Cardiac septum (tissue), 1 donor: ENCODE measurements at regions not wholly inside any gene's neighbourhood (a gene's known extent, or its start where the extent isn't known, plus 50 kb on each side); places are given as distances from the start of the nearest gene placed in this dataset.

ENCODE experiments used
- DNase-seq: peaks from one replicate; pipeline ENCODE4 v3.0.0-alpha.2; 2020; ENCODE audit warnings: low spot score
- intact Hi-C: fragments of 100-400 bp; cut with DNase I; formaldehyde crosslinking; loops from one replicate; pipeline ENCODE4 v1.14.0; 2022
- donor health status: DM: no; HTN: no; CAD: no.

DNA sequence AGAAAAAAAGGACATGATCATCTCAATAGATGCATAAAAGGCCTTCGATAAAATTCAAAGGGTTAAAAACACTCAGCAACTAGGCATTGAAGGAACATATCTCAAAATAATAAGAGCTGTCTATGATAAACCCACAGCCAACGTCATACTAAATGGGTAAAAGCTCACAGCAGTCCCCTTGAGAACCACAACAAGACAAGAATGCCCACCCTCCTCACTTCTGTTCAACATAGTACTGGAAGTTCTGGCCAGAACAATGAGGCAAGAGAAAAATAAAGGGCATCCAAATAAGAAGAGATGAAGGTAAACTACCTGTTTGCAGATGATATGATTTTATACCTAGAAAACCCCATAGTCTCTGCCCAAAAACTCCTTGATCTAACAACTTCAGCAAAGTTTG is 619.7 kb upstream of the LMCD1 start:
- DNase-seq: no peak
- intact Hi-C loops: no loop called here

DNA sequence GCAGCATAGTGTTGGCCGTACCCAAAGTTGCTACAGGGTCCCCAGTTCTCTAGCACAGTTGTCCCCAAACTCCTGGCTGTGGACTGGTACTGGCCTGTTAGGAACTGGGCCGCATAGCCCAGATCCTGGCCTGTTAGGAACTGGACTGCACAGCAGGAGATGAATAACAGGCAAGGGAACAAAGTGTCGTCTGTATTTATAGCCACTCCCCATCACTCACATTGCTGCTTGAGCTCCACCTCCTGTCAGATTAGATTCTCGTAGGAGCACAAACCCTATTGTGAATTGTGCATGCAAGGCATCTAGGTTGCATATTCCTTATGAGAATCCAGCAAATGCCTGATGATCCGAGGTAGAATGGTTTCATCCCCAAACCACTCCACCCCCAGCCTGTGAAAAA is 604.0 kb upstream of the LMCD1 start:
- intact Hi-C loops: no loop called here
- DNase-seq: no peak

GRCh38 chr3:7913283-7913682 is 588.3 kb upstream of the LMCD1 start:
- intact Hi-C loops: no loop called here
- DNase-seq: no peak

DNA sequence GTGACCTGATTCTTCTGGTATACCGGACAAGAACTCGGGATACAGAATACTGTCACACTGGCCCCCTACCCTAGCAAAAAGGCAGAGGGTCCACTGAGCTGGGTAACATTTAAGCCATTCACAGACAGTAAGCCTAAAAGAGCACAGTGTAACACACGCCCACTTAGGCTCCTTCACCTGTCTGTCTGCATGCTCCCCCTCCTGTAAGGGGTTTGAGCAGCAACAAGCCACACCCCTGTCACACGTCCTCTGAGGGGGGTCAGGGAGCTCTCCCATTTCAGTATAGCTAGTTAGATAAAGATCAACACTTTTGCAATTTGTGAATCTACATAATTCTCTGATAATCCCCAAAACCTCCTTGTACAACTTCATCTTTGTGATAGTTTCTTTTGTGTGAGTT is 586.3 kb upstream of the LMCD1 start:
- DNase-seq: no peak
- intact Hi-C loops: no loop called here

DNA sequence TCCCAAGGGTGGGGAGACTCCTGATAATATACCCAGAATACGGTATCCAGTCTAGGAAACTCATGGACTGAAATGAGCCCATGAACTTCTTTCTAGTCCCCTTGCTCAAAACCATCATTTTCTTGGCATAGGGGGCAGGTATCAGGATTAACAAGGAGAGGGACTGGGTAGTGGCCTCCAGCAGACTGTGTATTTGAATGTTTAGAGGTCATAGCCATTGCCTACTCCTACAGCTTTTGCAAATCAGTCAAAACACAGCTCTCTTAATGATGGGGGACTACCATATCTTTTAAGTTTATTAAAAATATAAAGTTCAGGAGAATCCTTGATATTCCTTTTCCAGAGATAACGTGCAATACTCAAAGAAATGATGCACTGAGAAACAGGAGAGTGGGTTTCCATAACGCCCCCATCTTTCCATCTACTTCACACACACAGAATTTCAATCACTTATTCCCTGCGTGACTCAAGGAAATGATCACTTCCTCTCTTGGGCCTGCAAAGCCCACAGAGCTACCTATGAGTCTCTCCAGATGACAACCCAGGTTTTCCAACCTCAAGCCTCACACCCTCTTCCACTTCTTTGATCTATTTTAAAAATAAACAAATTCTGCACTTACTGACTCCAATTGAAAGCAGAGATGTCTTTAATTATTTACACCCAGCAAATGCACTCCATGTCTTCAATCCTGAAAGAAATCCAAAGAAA is 584.0 kb upstream of the LMCD1 start:
- DNase-seq: no peak

GRCh38 chr3:7920211-7920610 is 581.4 kb upstream of the LMCD1 start:
- DNase-seq: no peak
- intact Hi-C loops: no loop called here

More for the DNA sequence above, 584.0 kb upstream of the LMCD1 start:
- intact Hi-C loops: no loop called here

DNA sequence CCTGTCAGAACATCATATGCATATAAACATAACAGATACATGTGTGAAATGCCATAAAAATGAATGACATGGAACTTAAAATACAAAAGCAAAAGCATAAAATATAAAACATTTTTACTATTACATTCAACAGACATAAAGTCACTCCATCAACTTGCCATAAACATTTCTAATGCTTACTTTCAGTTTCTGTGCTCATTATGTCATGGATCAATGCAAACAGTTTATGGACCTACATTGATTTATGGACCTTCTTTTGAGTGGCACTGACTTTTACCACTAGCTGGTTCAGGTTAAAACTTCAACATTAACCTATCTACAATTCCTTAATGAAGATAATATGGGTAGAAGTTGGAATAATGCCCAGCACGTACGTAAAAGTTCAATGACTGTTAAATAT is 577.4 kb upstream of the LMCD1 start:
- intact Hi-C loops: no loop called here
- DNase-seq: no peak

GRCh38 chr3:7927015-7927414 is 574.6 kb upstream of the LMCD1 start:
- intact Hi-C loops: no loop called here
- no peak for DNase-seq

GRCh38 chr3:7927864-7928263 is 573.8 kb upstream of the LMCD1 start:
- no peak for DNase-seq
- intact Hi-C loops: no loop called here

GRCh38 chr3:7929319-7929889 is 572.2 kb upstream of the LMCD1 start:
- intact Hi-C loops: no loop called here

DNA sequence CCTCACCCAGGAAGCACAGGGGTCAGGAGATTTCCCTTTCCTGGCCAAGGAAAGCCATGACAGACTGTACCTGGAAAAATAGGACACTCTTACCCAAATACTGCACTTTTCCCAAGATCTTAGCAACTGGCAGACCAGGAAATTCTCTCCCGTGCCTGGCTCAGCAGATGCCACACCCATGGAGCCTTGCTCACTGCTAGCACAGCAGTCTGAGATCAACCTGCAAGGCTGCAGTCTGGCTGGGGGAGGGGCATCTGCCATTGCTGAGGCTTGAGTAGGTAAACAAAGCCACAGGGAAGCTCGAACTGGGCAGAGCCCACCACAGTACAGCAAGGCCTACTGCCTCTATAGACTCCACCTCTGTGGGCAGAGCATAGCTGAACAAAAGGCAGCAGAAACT is 567.3 kb upstream of the LMCD1 start:
- intact Hi-C loops: no loop called here
- no peak for DNase-seq

More at GRCh38 chr3:7929319-7929889, 572.2 kb upstream of the LMCD1 start:
- no peak for DNase-seq

- no peak for DNase-seq
- intact Hi-C loops: no loop called here
These were observed 553.7 kb upstream of the LMCD1 start for GRCh38 chr3:7947930-7948329.

- DNase-seq: no peak
- intact Hi-C loops: no loop called here
These were observed 550.7 kb upstream of the LMCD1 start for GRCh38 chr3:7950890-7951289.

DNA sequence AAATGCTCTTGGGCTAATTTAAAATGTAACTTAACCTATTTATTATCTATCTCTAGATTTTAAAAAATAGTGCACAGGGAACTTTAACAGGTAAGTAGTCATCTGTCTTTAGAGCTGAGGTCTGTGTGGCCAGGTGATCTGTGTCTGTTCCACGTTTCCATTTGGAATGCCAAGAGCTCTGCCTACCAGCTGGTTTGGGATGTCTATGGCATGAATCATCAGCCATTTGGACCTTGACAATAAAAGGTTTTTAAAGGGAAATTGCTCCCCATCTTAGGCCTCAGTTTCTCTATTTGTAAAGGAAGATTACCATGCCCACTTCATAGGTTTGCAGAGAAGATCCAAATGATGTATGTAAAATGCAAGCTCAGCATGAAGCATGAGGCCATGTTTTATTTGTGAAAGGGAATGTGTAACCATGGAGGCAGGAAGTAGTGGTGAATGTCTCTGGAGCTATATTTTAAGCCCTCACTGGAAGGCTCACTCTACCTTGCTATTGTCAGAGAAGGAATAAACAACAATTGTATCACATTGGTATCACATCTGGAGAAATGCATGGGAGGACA is 548.1 kb upstream of the LMCD1 start:
- intact Hi-C loops: no loop called here

GRCh38 chr3:7957024-7957423 is 544.6 kb upstream of the LMCD1 start:
- intact Hi-C loops: no loop called here
- DNase-seq: no peak

More for the DNA sequence above, 548.1 kb upstream of the LMCD1 start:
- DNase-seq: no peak

GRCh38 chr3:7959094-7959493 is 542.5 kb upstream of the LMCD1 start:
- intact Hi-C loops: no loop called here
- DNase-seq: no peak

- intact Hi-C loops: no loop called here
- no peak for DNase-seq
These were observed 541.0 kb upstream of the LMCD1 start for GRCh38 chr3:7960601-7961000.

- intact Hi-C loops: no loop called here
- DNase-seq: no peak
These were observed 539.3 kb upstream of the LMCD1 start for GRCh38 chr3:7962301-7962700.

DNA sequence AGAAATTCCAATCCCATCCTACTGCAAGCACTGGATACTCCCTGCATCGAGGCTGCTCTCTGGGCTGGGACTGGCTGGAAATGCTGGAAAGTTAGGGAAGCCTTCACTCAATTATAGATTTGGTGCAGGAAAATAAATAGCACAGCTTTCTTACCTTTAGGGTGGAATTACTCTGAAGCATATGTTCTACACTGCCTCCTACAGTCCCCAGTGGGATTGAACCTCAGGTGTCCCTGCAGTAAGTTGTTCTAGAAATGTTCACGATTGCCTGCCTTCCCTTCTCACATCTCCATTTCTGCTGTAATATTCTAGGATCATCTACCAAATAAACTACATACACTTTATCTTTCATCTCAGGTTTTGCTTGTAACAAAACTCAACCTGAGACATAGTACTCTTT is 536.7 kb upstream of the LMCD1 start:
- no peak for DNase-seq
- intact Hi-C loops: no loop called here

DNA sequence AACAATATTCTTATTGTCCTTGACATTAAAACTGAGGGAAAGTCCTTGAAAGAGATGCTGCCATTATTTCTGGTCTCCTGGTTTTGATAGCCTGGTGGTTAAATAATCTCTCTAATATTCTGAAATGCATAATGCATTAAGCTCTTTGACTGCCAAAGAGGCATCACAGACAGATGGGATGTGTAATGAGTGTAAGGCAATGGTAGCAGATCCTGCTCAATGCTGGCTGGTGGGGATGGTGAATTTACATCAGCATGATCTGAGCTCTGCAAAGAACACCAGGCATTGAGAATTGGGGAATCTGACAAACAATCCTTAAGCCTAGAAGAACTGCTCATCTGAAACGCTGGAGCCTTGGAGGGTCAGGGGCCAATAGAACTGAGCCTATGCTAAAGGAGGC is 528.6 kb upstream of the LMCD1 start:
- intact Hi-C loops: no loop called here
- no peak for DNase-seq
